Fibroblast of mammary gland (primary cell): ENCODE measurements at regions not wholly inside any gene's neighbourhood (a gene's known extent, or its start where the extent isn't known, plus 50 kb on each side); places are given as distances from the start of the nearest gene placed in this dataset.

Source experiments
- DNase-seq: peaks from one replicate; pipeline ENCODE4 v3.0.0-alpha.2; 2010; ENCODE audit warnings: low read depth
- H3K4me3 ChIP-seq: 2 replicates; pipeline ENCODE4 v1.5.1; 2011; ENCODE audit warnings: low read depth, mild to moderate bottlenecking, low read length, moderate library complexity; ENCODE audit not compliant: control insufficient read depth
- CTCF ChIP-seq: conservative IDR thresholded peaks from 2 replicates; pipeline ENCODE4 v1.5.1; 2011; ENCODE audit warnings: low read depth, low read length, inconsistent platforms; ENCODE audit not compliant: control insufficient read depth, insufficient read depth

- H3K4me3 ChIP-seq: no peak overlapping the region
- no peak for DNase-seq
- no peak for TF ChIP-seq CTCF
These were observed 121.4 kb upstream of the MEIS2 start for GRCh38 chr15:37221671-37222145.

GRCh38 chr15:37223089-37223488 lies 122.7 kb upstream of the MEIS2 start:
- TF ChIP-seq CTCF: no peak
- no peak for DNase-seq
- no peak overlapping the region for H3K4me3 ChIP-seq

- no peak for DNase-seq
- TF ChIP-seq CTCF: no peak
- H3K4me3 ChIP-seq: no peak overlapping the region
These were observed 129.7 kb upstream of the MEIS2 start for GRCh38 chr15:37229855-37230619.

GRCh38 chr15:37245358-37245757 lies 145.0 kb upstream of the MEIS2 start:
- TF ChIP-seq CTCF: no peak
- no peak for DNase-seq
- no peak overlapping the region for H3K4me3 ChIP-seq

GRCh38 chr15:37246065-37246464 lies 145.7 kb upstream of the MEIS2 start:
- H3K4me3 ChIP-seq: no peak overlapping the region
- no peak for TF ChIP-seq CTCF
- no peak for DNase-seq

- no peak for DNase-seq
- no peak overlapping the region for H3K4me3 ChIP-seq
- TF ChIP-seq CTCF: no peak
These were observed 146.5 kb upstream of the MEIS2 start for GRCh38 chr15:37246856-37247255.
